IMR-90 (cell line): ENCODE measurements at regions not wholly inside any gene's neighbourhood (a gene's known extent, or its start where the extent isn't known, plus 50 kb on each side); places are given as distances from the start of the nearest gene placed in this dataset.

Experiments
- ATAC-seq: fragments of 200-7000 bp; cut with Tn5 transposase; 2 replicates; pipeline ENCODE4 v1.9.1; 2020; ENCODE audit warnings: low read depth, mild to moderate bottlenecking, moderate library complexity
- BruUV-seq: library from RNA; stranded (reverse); fragments of 400-500 nt; replicated peaks from 2 replicates; lab custom pipeline; 2021; lab: Mats Ljungman, UMichigan
- CTCF ChIA-PET: fragments of 300-600 bp; formaldehyde crosslinking; extraction: SDS; loops from one replicate; lab custom pipeline; 2021; ENCODE audit warnings: antibody characterized with exemption; lab: Yijun Ruan, JAX
- POLR2A ChIA-PET: fragments of 300-600 bp; sonication (Branson Sonifier 250); formaldehyde crosslinking; loops from one replicate; lab custom pipeline; 2022; ENCODE audit warnings: antibody characterized with exemption; ENCODE audit not compliant: unreplicated experiment; lab: Charles Lee
- DNase-seq: peaks from one replicate; pipeline ENCODE4 v3.0.0; 2013
- H2AFZ ChIP-seq: replicated peaks from 2 replicates; pipeline ENCODE3; 2013; ENCODE audit warnings: low read length, mild to moderate bottlenecking; ENCODE audit not compliant: poor library complexity
- H2AK5ac ChIP-seq: 2 replicates; pipeline ENCODE4 v1.6.1; 2013; ENCODE audit warnings: low read depth, low read length, inconsistent platforms
- H2AK9ac ChIP-seq: replicated peaks from 2 replicates; pipeline ENCODE3; 2013; ENCODE audit warnings: mild to moderate bottlenecking, low read depth, low read length, moderate library complexity; ENCODE audit not compliant: poor library complexity
- H2BK120ac ChIP-seq: 2 replicates; pipeline ENCODE4 v1.6.1; 2013; ENCODE audit warnings: low read depth, low read length, inconsistent platforms
- H2BK15ac ChIP-seq: 3 replicates; pipeline ENCODE4 v1.6.1; 2013; ENCODE audit warnings: low read depth, low read length, inconsistent platforms
- H2BK20ac ChIP-seq: 2 replicates; pipeline ENCODE4 v1.6.1; 2013; ENCODE audit warnings: low read depth, mild to moderate bottlenecking, inconsistent platforms, low read length, moderate library complexity
- H2BK5ac ChIP-seq: 2 replicates; pipeline ENCODE4 v1.6.1; 2013; ENCODE audit warnings: mild to moderate bottlenecking, low read depth, low read length, inconsistent platforms; ENCODE audit not compliant: poor library complexity, severe bottlenecking
- H3K14ac ChIP-seq: replicated peaks from 2 replicates; pipeline ENCODE4 v1.6.1; 2013; ENCODE audit warnings: low read depth, low read length, inconsistent platforms
- H3K18ac ChIP-seq: 2 replicates; pipeline ENCODE4 v1.6.1; 2013; ENCODE audit warnings: low read depth, low read length, control low read depth
- H3K23ac ChIP-seq: 2 replicates; pipeline ENCODE4 v1.6.1; 2013; ENCODE audit warnings: low read depth, low read length, inconsistent platforms
- H3K27ac ChIP-seq: 2 replicates; pipeline ENCODE4 v1.5.1; 2013; ENCODE audit warnings: mild to moderate bottlenecking, control low read depth, low read length; ENCODE audit not compliant: insufficient read depth
- H3K27me3 ChIP-seq: 2 replicates; pipeline ENCODE4 v1.6.1; 2013; ENCODE audit warnings: low read length; ENCODE audit not compliant: control insufficient read depth, insufficient read depth
- H3K36me3 ChIP-seq: 2 replicates; pipeline ENCODE4 v1.6.1; 2013; ENCODE audit warnings: low read length, mixed read lengths; ENCODE audit not compliant: control insufficient read depth, insufficient read depth
- H3K4ac ChIP-seq: 2 replicates; pipeline ENCODE4 v1.6.1; 2013; ENCODE audit warnings: low read depth, low read length, inconsistent platforms
- H3K4me1 ChIP-seq: 2 replicates; pipeline ENCODE4 v1.6.1; 2013; ENCODE audit warnings: low read length, mixed read lengths; ENCODE audit not compliant: control insufficient read depth, insufficient read depth
- H3K4me2 ChIP-seq: 2 replicates; pipeline ENCODE4 v1.6.1; 2013; ENCODE audit warnings: low read depth, mild to moderate bottlenecking, control low read depth, low read length, moderate library complexity
- H3K4me3 ChIP-seq: 2 replicates; pipeline ENCODE4 v1.5.1; 2013; ENCODE audit warnings: low read depth, mild to moderate bottlenecking, control low read depth, low read length, moderate library complexity; ENCODE audit not compliant: insufficient read depth
- H3K56ac ChIP-seq: 2 replicates; pipeline ENCODE4 v1.6.1; 2013; ENCODE audit warnings: low read length, inconsistent platforms; ENCODE audit not compliant: insufficient read depth; ENCODE audit errors: extremely low read depth
- H3K79me1 ChIP-seq, 2 experiments: 2 replicates each; pipeline ENCODE4 v1.6.1; 2013; ENCODE audit warnings: low read length in 2 of 2, inconsistent platforms in 1 of 2, low read depth in 1 of 2
- H3K9ac ChIP-seq: 2 replicates; pipeline ENCODE4 v1.6.1; 2013; ENCODE audit warnings: low read depth, low read length, control low read depth
- H3K9me1 ChIP-seq: 2 replicates; pipeline ENCODE4 v1.6.1; 2013; ENCODE audit warnings: low read length, inconsistent platforms; ENCODE audit not compliant: insufficient read depth
- H3K9me3 ChIP-seq: 2 replicates; pipeline ENCODE4 v1.6.1; 2013; ENCODE audit warnings: low read length; ENCODE audit not compliant: control insufficient read depth, insufficient read depth
- H4K20me1 ChIP-seq: 2 replicates; pipeline ENCODE4 v1.6.1; 2013; ENCODE audit warnings: low read length, inconsistent platforms; ENCODE audit not compliant: insufficient read depth
- H4K5ac ChIP-seq: 2 replicates; pipeline ENCODE4 v1.6.1; 2013; ENCODE audit warnings: mild to moderate bottlenecking, low read depth, low read length, control low read depth
- H4K8ac ChIP-seq, 2 experiments: 2 replicates each; pipeline ENCODE4 v1.6.1; 2013; ENCODE audit warnings: low read depth in 2 of 2, low read length in 2 of 2, control low read depth in 1 of 2, inconsistent platforms in 1 of 2
- H4K91ac ChIP-seq: 2 replicates; pipeline ENCODE4 v1.6.1; 2013; ENCODE audit warnings: low read depth, low read length, inconsistent platforms; ENCODE audit not compliant: insufficient read depth
- CEBPB ChIP-seq: IDR thresholded peaks from 2 replicates; pipeline ENCODE4 v1.6.1; 2012; ENCODE audit warnings: low read depth, low read length, improper control_type of control experiment
- CTCF ChIP-seq: conservative IDR thresholded peaks from 2 replicates; pipeline ENCODE4 v1.5.1; 2012; ENCODE audit warnings: mild to moderate bottlenecking, low read depth, low read length, improper control_type of control experiment
- NFE2L2 ChIP-seq: fragments of 150-350 bp; IDR thresholded peaks from 2 replicates; pipeline ENCODE4 v1.6.1; 2016; ENCODE audit warnings: low read depth, mild to moderate bottlenecking, low read length
- RAD21 ChIP-seq: IDR thresholded peaks from 2 replicates; pipeline ENCODE4 v1.6.1; 2012; ENCODE audit warnings: low read length, improper control_type of control experiment
- SMC3 ChIP-seq: fragments of 150-350 bp; IDR thresholded peaks from 2 replicates; pipeline ENCODE4 v1.6.1; 2016; ENCODE audit warnings: low read depth, mild to moderate bottlenecking, antibody characterized with exemption, low read length, moderate library complexity
- dilution Hi-C: fragments of 300-500 bp; cut with HindIII; formaldehyde crosslinking; loops from one replicate; pipeline ENCODE4 v1.14.3; 2018; ENCODE audit warnings: low sequenced_read_pairs; ENCODE audit not compliant: unreplicated experiment
- in situ Hi-C: fragments of 300-500 bp; cut with MboI; formaldehyde crosslinking; loops from 3 replicates; pipeline ENCODE4 v1.14.3; 2019; ENCODE audit warnings: low sequenced_read_pairs, inconsistent platforms, mixed read lengths
- intact Hi-C: fragments of 100-400 bp; cut with micrococcal nuclease; formaldehyde crosslinking; loops from 2 replicates; pipeline ENCODE4 v1.10.0; 2022

- POLR2A ChIA-PET, result no interaction called here
- no peak overlapping the region for H3K27ac ChIP-seq
- H3K14ac ChIP-seq, result no peak overlapping the region
These were observed 439.8 kb upstream of the DYNLRB2 start for GRCh38 chr16:80100846-80101451.

More at GRCh38 chr16:80100846-80101451, 439.8 kb upstream of the DYNLRB2 start:
- TF ChIP-seq NFE2L2 (no peak), RAD21 (no peak), SMC3 (no peak), CEBPB (no peak), CTCF (no peak)
- Histone ChIP-seq H4K20me1 (no peaks in the 10 kb centered on the region), H2BK20ac (no peak overlapping the region), H2BK120ac (no peak overlapping the region), H4K5ac (no peak overlapping the region), H2AK9ac (no peak overlapping the region), H3K9me1 (no peaks in the 10 kb centered on the region), H3K27me3 (no peaks in the 10 kb centered on the region), H3K4me2 (no peak overlapping the region), H3K18ac (no peak overlapping the region), H3K56ac (no peak overlapping the region), H3K4ac (no peak overlapping the region), H2AK5ac (no peak overlapping the region), H3K36me3 (no peaks in the 10 kb centered on the region), H2BK5ac (no peak overlapping the region), H2AFZ (no peak overlapping the region), H3K9ac (no peak overlapping the region), H3K4me1 (no peaks in the 10 kb centered on the region), H3K79me1 (no peaks in the 10 kb centered on the region), H3K4me3 (no peak overlapping the region), H3K9me3 (0 out of 2 replicates have a peak, but pooled peaks cover 2% of the 10 kb centered on the region), H2BK15ac (no peak overlapping the region), H3K23ac (no peak overlapping the region), H4K8ac (no peak overlapping the region), H4K91ac (no peak overlapping the region)
- no peak for DNase-seq
- intact Hi-C loops, result no loop called here
- no TSS peak for BruUV-seq
- ATAC-seq, result no peak
- dilution Hi-C loops, result no loop called here
- CTCF ChIA-PET, result interaction anchor here (0.6 kb wide), 1 partner anchor 248 kb away, joined by 3 read pairs; no protein-coding TSS in a partner anchor
- in situ Hi-C loops, result no loop called here
